Activated naive CD4-positive, alpha-beta T cell treated with anti-CD3 and anti-CD28 coated beads, Interleukin-2, amount 10 ng/mL, durations not matched to agents 7 days and 5 days (primary cell): ENCODE measurements at regions not wholly inside any gene's neighbourhood (a gene's known extent, or its start where the extent isn't known, plus 50 kb on each side); places are given as distances from the start of the nearest gene placed in this dataset.

Experiments used
- CTCF ChIA-PET: fragments of 350-600 bp; sonication (Branson Sonifier 250); formaldehyde crosslinking; loops from one replicate; lab custom pipeline; 2021; ENCODE audit warnings: antibody characterized with exemption; lab: Charles Lee
- DNase-seq: peaks from one replicate; pipeline ENCODE4 v3.0.0-alpha.2; 2020
- H3K27ac Mint-ChIP-seq: one replicate; pipeline ENCODE4 v1.8.0; 2021; ENCODE audit warnings: mild to moderate bottlenecking, moderate library complexity, mixed read lengths
- H3K27me3 Mint-ChIP-seq: one replicate; pipeline ENCODE4 v1.8.0; 2021; ENCODE audit warnings: mild to moderate bottlenecking, mixed read lengths
- H3K36me3 Mint-ChIP-seq: one replicate; pipeline ENCODE4 v1.8.0; 2021; ENCODE audit warnings: mixed read lengths
- H3K4me1 Mint-ChIP-seq: one replicate; pipeline ENCODE4 v1.8.0; 2021; ENCODE audit warnings: mixed read lengths
- H3K4me3 Mint-ChIP-seq: one replicate; pipeline ENCODE4 v1.8.0; 2021; ENCODE audit warnings: mild to moderate bottlenecking, moderate library complexity, mixed read lengths
- H3K9me3 Mint-ChIP-seq: one replicate; pipeline ENCODE4 v1.8.0; 2021; ENCODE audit warnings: mixed read lengths

DNA sequence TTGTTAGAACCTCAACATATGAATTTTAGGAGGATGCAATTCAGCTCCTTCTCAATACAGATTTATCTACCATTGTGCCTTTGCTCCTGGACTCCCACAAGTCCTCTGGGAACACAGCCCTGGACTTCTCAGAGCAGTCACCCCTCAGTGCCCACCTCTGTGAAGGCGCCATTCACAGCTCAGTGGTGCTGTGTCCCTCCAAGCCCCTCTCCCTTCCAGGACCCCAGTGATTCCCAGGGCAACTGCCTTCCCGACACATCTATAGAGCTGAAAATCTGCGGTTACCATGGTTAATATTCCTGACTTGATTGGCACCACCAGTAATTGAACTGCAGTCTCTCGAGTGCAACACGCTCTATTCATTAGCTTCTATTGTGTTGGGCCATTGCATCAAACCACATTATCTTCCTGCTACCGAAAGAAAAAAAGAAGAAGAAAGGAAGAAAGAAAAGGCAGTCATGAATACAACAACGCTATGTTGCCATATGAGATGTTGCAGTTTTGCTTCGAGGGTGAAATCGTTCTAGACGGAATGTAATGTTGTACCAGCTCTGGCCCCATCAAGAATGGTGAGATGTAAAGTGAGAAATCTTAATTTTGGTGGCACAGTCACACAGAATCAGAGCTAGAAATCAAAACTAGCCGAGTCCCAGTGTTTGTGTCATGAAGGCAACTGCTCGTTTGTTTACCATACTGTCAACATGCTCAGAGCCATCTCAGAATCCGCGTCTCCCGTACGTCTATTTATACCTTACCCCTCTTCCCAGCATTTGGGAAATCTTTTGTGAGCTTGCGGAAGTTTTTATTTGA lies 524.0 kb upstream of the ID2 start:
- no peaks in the 10 kb centered on the region for H3K36me3 Mint-ChIP-seq
- H3K4me3 Mint-ChIP-seq = no peak overlapping the region
- peaks cover 4% of the 10 kb centered on the region for H3K27me3 Mint-ChIP-seq
- H3K27ac Mint-ChIP-seq = no peak overlapping the region
- CTCF ChIA-PET = interaction anchor here (1.0 kb wide), 1 partner anchor 10 kb away, joined by 3 read pairs; no protein-coding TSS in a partner anchor
- peaks cover 3% of the 10 kb centered on the region for H3K4me1 Mint-ChIP-seq
- DNase-seq = no peak
- peaks cover 3% of the 10 kb centered on the region for H3K9me3 Mint-ChIP-seq

DNA sequence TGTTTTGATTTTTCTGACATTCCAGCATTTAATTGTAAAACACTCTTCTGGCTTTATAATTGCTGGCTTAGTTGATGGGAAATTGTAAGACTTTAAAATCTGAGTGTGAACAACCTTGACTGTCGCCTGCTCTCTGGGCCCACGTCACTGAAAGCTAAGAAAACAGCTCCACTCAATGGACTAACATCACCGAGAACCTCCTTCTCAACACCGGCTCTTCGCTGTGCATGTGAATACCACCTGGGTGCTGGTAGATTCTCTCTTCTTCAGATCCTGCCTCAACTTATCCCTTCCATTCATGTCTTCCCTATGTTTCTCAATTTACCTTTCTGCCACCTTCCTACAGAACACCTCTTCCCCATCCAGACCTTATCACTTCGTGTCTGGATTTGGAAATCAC lies 523.1 kb upstream of the ID2 start:
- Mint-ChIP-seq H3K27ac (no peak overlapping the region), H3K4me3 (no peak overlapping the region), H3K9me3 (peaks cover 3% of the 10 kb centered on the region), H3K36me3 (no peaks in the 10 kb centered on the region), H3K27me3 (peaks cover 4% of the 10 kb centered on the region), H3K4me1 (no peaks in the 10 kb centered on the region)
- no peak for DNase-seq
- CTCF ChIA-PET = no interaction called here

DNA sequence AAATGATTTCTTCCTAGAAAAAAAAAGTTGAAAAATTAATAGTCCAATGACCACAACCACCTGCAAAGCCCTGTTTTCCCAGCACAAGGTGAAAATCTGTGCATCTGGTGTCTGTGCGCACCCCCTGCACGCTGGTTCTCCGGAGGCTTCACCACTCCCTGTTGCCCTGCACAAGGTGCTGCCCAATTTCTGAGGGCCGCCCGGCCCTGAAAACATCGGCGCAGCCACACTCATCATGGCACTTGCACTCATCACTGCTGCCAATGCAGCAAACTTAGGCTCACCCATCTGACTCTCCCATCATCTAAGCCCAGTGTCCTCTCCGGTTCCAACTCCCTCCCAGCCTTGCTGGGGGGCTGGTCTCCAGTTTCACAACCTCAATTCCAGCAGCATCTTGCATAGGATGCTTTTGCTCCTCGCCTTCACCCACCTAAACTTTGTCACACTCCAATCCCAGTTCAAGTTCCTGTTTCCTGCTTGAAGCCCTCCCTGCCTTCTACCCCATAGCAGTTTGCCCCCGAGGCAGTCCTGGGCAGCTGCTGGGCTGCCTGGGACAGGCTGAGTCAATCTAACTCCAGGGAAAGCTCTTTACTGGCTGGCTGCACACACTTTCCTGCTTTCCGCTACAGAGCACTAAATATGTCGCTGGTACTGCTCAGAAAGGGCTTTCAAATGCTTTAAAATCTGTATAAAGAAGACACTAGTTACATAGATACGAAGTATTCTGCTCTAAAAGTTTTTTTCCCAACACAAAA lies 522.5 kb upstream of the ID2 start:
- Mint-ChIP-seq H3K9me3 (peaks cover 3% of the 10 kb centered on the region), H3K4me1 (no peaks in the 10 kb centered on the region), H3K27ac (no peak overlapping the region), H3K27me3 (peaks cover 4% of the 10 kb centered on the region), H3K4me3 (no peak overlapping the region), H3K36me3 (no peaks in the 10 kb centered on the region)
- CTCF ChIA-PET = no interaction called here
- DNase-seq = no peak

DNA sequence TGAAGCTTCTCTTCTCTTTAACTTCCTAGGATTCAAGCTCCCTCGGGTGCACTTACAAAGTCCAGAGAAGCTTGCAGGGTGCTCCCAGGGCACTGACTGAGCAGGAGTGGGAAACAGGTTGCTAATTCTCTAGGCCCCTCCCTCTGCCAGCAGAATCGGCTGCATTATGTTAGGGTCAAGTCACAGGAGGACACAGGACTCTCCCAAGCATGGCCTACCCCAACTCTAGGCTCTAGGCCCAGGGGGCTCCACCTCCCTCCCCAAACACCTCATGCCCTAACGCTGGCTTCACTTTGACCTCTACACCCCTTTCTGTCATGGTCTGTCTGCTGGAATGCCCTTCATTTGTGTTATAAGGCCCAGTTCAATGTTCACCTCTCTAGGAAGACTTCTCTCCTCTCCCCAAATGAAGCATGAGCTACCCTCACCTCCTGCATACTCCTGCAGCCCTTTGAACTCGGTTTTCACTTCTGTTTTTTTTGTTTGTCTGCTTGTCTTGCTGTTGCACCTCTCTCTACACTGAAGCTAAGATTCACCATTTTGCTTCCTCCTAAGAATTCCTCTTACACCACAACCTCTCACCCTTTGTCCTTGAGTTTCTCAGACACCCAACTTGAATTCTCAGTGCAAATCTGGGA lies 521.8 kb upstream of the ID2 start:
- DNase-seq = no peak
- Mint-ChIP-seq H3K9me3 (peaks cover 3% of the 10 kb centered on the region), H3K36me3 (no peaks in the 10 kb centered on the region), H3K27me3 (peaks cover 4% of the 10 kb centered on the region), H3K4me1 (no peaks in the 10 kb centered on the region), H3K4me3 (no peak overlapping the region), H3K27ac (no peak overlapping the region)
- CTCF ChIA-PET = no interaction called here

DNA sequence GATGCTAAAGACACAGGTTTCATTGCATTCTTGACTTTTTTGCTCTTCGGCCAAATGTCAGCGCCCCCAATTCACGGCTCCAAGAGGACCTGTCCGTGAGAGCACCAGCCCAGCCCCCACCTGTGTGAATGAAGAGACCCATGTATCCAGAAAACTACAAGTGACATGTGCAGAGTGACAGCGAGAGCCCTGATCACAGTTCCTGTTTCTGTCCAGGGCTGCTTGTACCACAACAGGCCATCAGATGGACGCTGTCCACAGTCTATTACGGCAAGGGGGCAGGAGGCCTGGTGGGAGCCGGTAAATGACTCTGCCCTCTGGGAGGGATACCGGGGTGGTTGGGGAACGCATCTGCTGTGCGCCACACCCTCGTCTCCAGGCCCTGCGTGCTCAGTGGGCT lies 520.9 kb upstream of the ID2 start:
- Mint-ChIP-seq H3K4me3 (no peak overlapping the region), H3K4me1 (no peaks in the 10 kb centered on the region), H3K9me3 (peaks cover 3% of the 10 kb centered on the region), H3K27ac (no peak overlapping the region), H3K27me3 (peaks cover 4% of the 10 kb centered on the region), H3K36me3 (no peaks in the 10 kb centered on the region)
- CTCF ChIA-PET = no interaction called here
- DNase-seq = no peak

DNA sequence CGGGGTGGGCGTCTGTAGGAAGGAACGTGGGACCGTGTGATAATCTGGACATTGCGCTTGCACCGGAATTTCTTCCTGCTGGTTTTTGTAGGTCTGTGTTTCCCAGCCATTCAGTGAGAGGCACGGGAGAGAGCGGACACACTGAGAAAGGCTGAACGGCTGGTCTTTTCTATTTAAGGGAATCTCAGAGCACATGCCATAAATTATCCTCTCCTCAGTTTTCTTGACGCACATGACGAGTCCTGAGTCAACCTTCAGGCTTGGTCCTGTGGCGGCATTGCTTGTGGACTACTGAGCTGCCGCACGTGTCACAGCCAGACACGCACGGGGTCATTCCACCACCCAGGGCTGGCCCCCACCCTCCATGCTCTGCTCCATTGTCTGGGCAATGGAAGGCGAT lies 519.3 kb upstream of the ID2 start:
- no peak overlapping the region for H3K27ac Mint-ChIP-seq
- H3K4me1 Mint-ChIP-seq = no peaks in the 10 kb centered on the region
- no peaks in the 10 kb centered on the region for H3K9me3 Mint-ChIP-seq
- DNase-seq = no peak
- CTCF ChIA-PET = no interaction called here
- H3K4me3 Mint-ChIP-seq = no peak overlapping the region
- no peaks in the 10 kb centered on the region for H3K36me3 Mint-ChIP-seq
- H3K27me3 Mint-ChIP-seq = peaks cover 4% of the 10 kb centered on the region

DNA sequence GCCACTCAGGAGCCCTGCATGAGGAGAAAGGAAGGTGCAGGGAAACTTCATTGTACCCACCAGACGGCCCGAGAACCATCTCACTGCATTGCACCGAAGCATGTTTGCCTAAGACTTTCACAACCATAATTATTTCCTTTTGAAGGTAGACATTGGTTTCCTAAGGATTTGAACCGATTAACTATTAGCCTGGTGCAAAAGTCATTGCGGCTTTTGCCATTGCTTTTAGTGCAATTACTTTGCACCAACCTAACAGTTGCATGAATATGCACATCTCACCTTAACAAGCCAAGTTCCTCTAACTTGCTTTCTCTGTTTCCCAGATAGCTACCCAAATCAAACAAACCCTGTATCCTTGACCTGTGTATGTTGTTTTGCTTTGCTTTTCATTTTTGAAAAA lies 516.3 kb upstream of the ID2 start:
- DNase-seq = no peak
- Mint-ChIP-seq H3K9me3 (no peaks in the 10 kb centered on the region), H3K27ac (no peak overlapping the region), H3K4me1 (no peaks in the 10 kb centered on the region), H3K4me3 (no peak overlapping the region), H3K27me3 (no peaks in the 10 kb centered on the region), H3K36me3 (no peaks in the 10 kb centered on the region)
- CTCF ChIA-PET = no interaction called here

DNA sequence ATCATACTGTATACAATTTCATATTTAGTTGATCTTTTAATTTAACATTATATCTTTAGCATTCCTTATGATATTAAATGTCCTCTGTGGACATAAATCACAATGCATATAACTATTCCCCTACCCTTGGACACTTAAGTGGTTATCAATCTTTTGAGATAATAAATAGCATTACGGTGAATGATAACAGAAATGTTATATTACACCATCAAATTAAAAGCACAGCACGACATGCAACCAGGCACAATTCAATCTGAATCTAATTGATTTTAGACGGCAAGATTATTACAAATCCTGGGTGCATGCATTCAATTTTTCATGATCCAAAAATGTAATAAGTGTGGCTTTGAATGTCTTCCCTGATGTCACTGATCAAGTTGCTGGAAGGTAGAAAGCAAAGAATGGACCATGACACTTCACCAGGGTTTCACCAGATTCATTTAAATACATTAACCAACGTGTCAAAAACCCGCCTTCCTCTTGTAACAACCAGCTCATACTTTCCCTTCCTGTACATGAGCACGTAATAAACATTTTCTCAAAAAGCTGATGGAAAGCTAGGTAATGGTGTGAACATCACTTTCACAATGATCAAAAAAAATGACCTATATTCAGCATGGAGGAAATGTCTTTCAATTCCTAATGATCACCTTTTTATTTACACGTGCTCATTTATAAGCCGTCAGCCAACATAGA lies 513.7 kb upstream of the ID2 start:
- Mint-ChIP-seq H3K4me1 (no peaks in the 10 kb centered on the region), H3K27me3 (peaks cover 6% of the 10 kb centered on the region), H3K27ac (no peak overlapping the region), H3K36me3 (no peaks in the 10 kb centered on the region), H3K9me3 (no peaks in the 10 kb centered on the region), H3K4me3 (no peak overlapping the region)
- CTCF ChIA-PET = interaction anchor here (0.6 to 1.1 kb wide), 2 partner anchors 261 to 376 kb away, joined by 3 read pairs; no protein-coding TSS in a partner anchor
- DNase-seq = no peak

DNA sequence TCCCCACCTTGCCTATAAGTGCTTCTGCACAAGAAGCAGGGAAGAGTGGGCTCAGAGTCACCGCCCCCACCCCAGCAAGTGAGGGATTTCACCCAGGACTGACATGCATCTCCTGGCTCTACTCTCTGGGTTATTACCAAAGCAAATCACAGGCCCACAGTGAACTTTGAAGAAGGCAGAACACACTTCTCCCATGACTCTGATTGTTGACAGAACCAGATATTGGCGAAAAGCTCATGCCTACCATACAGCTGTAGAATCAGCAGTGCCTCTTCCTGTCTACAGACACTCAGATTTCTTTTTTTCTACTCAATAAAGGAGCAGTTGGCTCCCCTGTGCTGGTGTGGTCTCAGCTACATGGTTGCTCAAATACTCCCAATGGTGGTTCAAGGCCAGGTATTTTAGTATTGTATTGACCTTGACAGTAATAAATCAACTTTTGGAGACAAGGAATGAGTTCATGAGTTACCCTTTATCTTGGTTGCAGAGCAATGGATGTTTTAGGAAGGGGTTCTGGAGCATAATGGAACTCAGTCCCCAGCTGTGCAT lies 512.9 kb upstream of the ID2 start:
- H3K4me1 Mint-ChIP-seq = no peaks in the 10 kb centered on the region
- H3K27me3 Mint-ChIP-seq = peaks cover 6% of the 10 kb centered on the region
- H3K27ac Mint-ChIP-seq = no peak overlapping the region
- no peak for DNase-seq
- H3K9me3 Mint-ChIP-seq = no peaks in the 10 kb centered on the region
- no peaks in the 10 kb centered on the region for H3K36me3 Mint-ChIP-seq
- no peak overlapping the region for H3K4me3 Mint-ChIP-seq
- CTCF ChIA-PET = interaction anchor here (1.1 kb wide), 1 partner anchor 375 kb away, joined by 3 read pairs; no protein-coding TSS in a partner anchor

DNA sequence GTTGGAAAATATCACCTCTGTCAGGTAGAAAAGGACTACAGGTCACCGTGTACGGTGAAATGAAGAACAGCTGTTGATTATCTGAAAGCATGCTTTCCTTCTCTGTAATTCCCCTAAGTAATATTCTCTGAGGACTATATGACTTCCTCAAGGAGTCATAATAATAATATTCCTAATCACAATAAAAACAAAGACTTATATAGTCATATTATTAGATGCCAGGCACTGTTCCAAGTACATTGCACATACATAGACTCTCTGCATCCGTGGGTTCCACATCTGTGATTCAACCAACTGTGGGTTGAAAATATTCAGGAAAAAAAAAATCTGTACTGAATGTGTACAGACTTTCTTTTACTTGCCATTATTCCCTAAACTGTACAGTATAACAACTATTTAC lies 512.4 kb upstream of the ID2 start:
- DNase-seq = no peak
- Mint-ChIP-seq H3K9me3 (no peaks in the 10 kb centered on the region), H3K36me3 (no peaks in the 10 kb centered on the region), H3K4me3 (no peak overlapping the region), H3K27me3 (peaks cover 9% of the 10 kb centered on the region), H3K27ac (no peak overlapping the region), H3K4me1 (no peaks in the 10 kb centered on the region)
- CTCF ChIA-PET = no interaction called here

DNA sequence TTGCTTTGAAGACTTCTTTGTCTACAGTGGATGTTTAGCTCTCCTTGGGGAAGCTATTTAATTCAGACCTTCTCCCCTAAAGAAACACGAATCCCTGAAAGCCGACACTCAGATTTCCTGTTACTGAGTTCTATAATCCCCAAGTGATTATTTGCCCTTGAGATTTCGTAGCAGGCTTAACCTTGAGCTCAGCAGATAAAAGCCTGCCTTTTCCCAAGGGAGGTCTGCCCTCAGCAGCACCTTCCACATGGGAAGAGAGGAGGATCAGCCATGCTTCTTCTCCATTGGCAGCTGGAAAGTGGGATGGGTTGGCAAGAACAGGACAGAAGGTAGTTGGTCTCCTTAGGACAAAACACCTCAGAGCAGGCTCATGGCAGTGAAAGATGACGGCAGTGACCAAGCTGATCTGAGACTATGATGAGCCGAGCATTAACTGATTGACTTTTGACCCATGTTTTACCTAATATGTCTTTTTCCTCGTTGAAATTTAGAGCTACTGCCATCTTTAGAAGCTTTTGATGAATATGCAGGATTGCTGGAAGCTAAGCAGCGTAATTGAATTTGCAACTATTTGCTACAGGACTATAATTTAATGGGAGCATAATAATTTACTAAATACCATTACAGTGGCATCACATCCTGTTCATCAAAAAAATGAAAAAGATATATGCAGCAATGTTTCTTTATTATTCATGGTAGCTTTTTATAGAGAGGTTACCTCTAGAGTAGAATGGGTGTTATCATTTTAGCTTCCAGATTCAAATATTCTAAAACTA lies 511.1 kb upstream of the ID2 start:
- CTCF ChIA-PET = interaction anchor here (0.9 to 1.2 kb wide), 2 partner anchors 15 to 29 kb away, joined by 3 to 4 read pairs; no protein-coding TSS in a partner anchor
- H3K4me3 Mint-ChIP-seq = no peak overlapping the region
- DNase-seq = no peak
- H3K27ac Mint-ChIP-seq = no peak overlapping the region
- H3K27me3 Mint-ChIP-seq = peaks cover 12% of the 10 kb centered on the region
- no peaks in the 10 kb centered on the region for H3K36me3 Mint-ChIP-seq
- no peaks in the 10 kb centered on the region for H3K4me1 Mint-ChIP-seq
- peaks cover 2% of the 10 kb centered on the region for H3K9me3 Mint-ChIP-seq

DNA sequence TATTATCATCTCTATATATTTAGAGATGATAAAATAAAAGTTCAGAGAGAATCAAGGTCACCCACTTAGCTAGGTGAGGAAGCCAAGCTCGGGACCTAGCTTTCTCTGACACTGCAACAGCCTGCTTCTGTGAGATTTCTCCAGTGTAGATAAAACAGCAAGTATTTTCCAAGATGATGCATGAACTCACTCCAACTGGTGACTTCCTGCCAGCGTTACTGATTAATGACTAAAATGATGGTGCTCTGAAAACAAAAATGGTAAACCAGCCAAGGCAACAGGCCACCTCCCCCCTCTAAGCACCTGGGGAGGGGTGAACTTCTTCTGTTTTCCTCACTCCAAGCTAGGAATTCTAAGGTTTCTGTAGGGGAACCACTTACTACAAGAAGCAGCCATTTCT lies 510.2 kb upstream of the ID2 start:
- H3K9me3 Mint-ChIP-seq = peaks cover 2% of the 10 kb centered on the region
- no peaks in the 10 kb centered on the region for H3K36me3 Mint-ChIP-seq
- DNase-seq = no peak
- H3K27me3 Mint-ChIP-seq = peaks cover 15% of the 10 kb centered on the region
- CTCF ChIA-PET = interaction anchor here (0.9 to 1.2 kb wide), 2 partner anchors 14 to 30 kb away, joined by 3 to 4 read pairs; no protein-coding TSS in a partner anchor
- H3K4me1 Mint-ChIP-seq = no peaks in the 10 kb centered on the region
- H3K27ac Mint-ChIP-seq = no peak overlapping the region
- no peak overlapping the region for H3K4me3 Mint-ChIP-seq

DNA sequence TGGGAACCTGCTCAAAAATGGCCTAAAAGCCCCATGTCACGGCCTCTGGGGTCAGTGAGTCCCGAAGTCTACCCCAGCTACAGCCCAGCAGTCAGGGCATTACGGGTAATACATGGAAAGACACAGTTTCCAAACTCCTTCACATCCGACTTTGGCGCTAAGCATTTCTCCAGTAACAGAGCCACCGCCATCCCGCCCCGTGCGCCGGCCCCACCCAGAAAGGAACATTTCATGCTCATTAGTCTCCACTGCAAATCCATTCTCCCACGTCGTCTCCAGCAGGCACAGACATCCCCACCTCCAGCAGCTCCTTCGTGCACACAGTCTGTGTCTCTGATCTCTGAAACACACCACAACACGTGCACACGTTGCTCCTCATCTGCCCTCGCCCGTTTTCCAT lies 509.2 kb upstream of the ID2 start:
- CTCF ChIA-PET = no interaction called here
- Mint-ChIP-seq H3K4me1 (no peaks in the 10 kb centered on the region), H3K27me3 (peaks cover 17% of the 10 kb centered on the region)

More for the DNA sequence above, 509.2 kb upstream of the ID2 start:
- Mint-ChIP-seq H3K36me3 (no peaks in the 10 kb centered on the region), H3K4me3 (no peak overlapping the region), H3K27ac (no peak overlapping the region), H3K9me3 (peaks cover 2% of the 10 kb centered on the region)
- DNase-seq = no peak
